BE2C (cell line): ENCODE measurements at regions not wholly inside any gene's neighbourhood (a gene's known extent, or its start where the extent isn't known, plus 50 kb on each side); places are given as distances from the start of the nearest gene placed in this dataset.

Experiments used
- DNase-seq: peaks from one replicate; pipeline ENCODE4 v3.0.0-alpha.2; 2020
- H3K27me3 ChIP-seq: fragments of 250-450 bp; sonication (Bioruptor Pico); 2 replicates; pipeline ENCODE4 v1.5.1; 2020; ENCODE audit warnings: mild to moderate bottlenecking
- H3K36me3 ChIP-seq: fragments of 250-450 bp; sonication (Bioruptor Pico); 2 replicates; pipeline ENCODE4 v1.5.1; 2020; ENCODE audit warnings: mild to moderate bottlenecking
- H3K4me1 ChIP-seq: fragments of 250-450 bp; sonication (Bioruptor Pico); 2 replicates; pipeline ENCODE4 v1.5.1; 2020
- H3K4me3 ChIP-seq: 2 replicates; pipeline ENCODE4 v1.5.1; 2011; ENCODE audit warnings: low read depth, low read length
- H3K9me3 ChIP-seq: fragments of 250-450 bp; sonication (Bioruptor Pico); 2 replicates; pipeline ENCODE4 v1.5.1; 2020
- CTCF ChIP-seq: IDR thresholded peaks from 2 replicates; pipeline ENCODE4 v1.5.1; 2012; ENCODE audit warnings: mild to moderate bottlenecking, low read depth, low read length

GRCh38 chr14:55977392-55978150, 140.6 kb upstream of the PELI2 start:
- H3K4me3 ChIP-seq = no peak overlapping the region
- H3K4me1 ChIP-seq = peaks cover 7% of the 10 kb centered on the region; the same call in 1 of the 2 replicates
- TF ChIP-seq CTCF = no peak
- H3K9me3 ChIP-seq = no peaks in the 10 kb centered on the region
- no peaks in the 10 kb centered on the region for H3K27me3 ChIP-seq
- DNase-seq = no peak
- H3K36me3 ChIP-seq = no peaks in the 10 kb centered on the region

- H3K36me3 ChIP-seq = no peaks in the 10 kb centered on the region
- peak; percentile 56 for DNase-seq
- H3K27me3 ChIP-seq = no peaks in the 10 kb centered on the region
- no peak overlapping the region for H3K4me3 ChIP-seq
- H3K9me3 ChIP-seq = no peaks in the 10 kb centered on the region
- H3K4me1 ChIP-seq = peaks cover 5% of the 10 kb centered on the region; the same call in 1 of the 2 replicates
- no peak for TF ChIP-seq CTCF
Measured at GRCh38 chr14:55979096-55979495, 139.1 kb upstream of the PELI2 start.

- Histone ChIP-seq H3K4me1 (peaks cover 5% of the 10 kb centered on the region; the same call in 1 of the 2 replicates), H3K4me3 (no peak overlapping the region), H3K36me3 (no peaks in the 10 kb centered on the region), H3K27me3 (no peaks in the 10 kb centered on the region), H3K9me3 (no peaks in the 10 kb centered on the region)
- no peak for TF ChIP-seq CTCF
- no peak for DNase-seq
Measured at GRCh38 chr14:55979781-55980180, 138.4 kb upstream of the PELI2 start.

GRCh38 chr14:55980970-55981369, 137.2 kb upstream of the PELI2 start:
- H3K4me1 ChIP-seq = peaks cover 5% of the 10 kb centered on the region; the same call in 1 of the 2 replicates
- TF ChIP-seq CTCF = no peak
- DNase-seq = no peak
- no peak overlapping the region for H3K4me3 ChIP-seq
- no peaks in the 10 kb centered on the region for H3K36me3 ChIP-seq
- H3K27me3 ChIP-seq = no peaks in the 10 kb centered on the region
- H3K9me3 ChIP-seq = no peaks in the 10 kb centered on the region

- H3K4me3 ChIP-seq = no peak overlapping the region
- no peaks in the 10 kb centered on the region for H3K4me1 ChIP-seq
- DNase-seq = no peak
- no peaks in the 10 kb centered on the region for H3K36me3 ChIP-seq
- no peaks in the 10 kb centered on the region for H3K9me3 ChIP-seq
- no peak for TF ChIP-seq CTCF
- H3K27me3 ChIP-seq = no peaks in the 10 kb centered on the region
Measured at GRCh38 chr14:55986069-55986468, 132.1 kb upstream of the PELI2 start.

- no peak for TF ChIP-seq CTCF
- no peaks in the 10 kb centered on the region for H3K27me3 ChIP-seq
- no peaks in the 10 kb centered on the region for H3K4me1 ChIP-seq
- no peaks in the 10 kb centered on the region for H3K36me3 ChIP-seq
- H3K9me3 ChIP-seq = no peaks in the 10 kb centered on the region
- DNase-seq = no peak
- H3K4me3 ChIP-seq = no peak overlapping the region
Measured at GRCh38 chr14:56000846-56001245, 117.4 kb upstream of the PELI2 start.
